ENCODE measurements at regions not wholly inside any gene's neighbourhood (a gene's known extent, or its start where the extent isn't known, plus 50 kb on each side); places are given as distances from the start of the nearest gene placed in this dataset.
A peak's percentile ranks its signal among the peaks of the same experiment; 100 is the strongest.

- DNase-seq, result no peak
These were observed 65.1 kb downstream of the PFDN4 start for GRCh38 chr20:54272901-54273488.

DNA sequence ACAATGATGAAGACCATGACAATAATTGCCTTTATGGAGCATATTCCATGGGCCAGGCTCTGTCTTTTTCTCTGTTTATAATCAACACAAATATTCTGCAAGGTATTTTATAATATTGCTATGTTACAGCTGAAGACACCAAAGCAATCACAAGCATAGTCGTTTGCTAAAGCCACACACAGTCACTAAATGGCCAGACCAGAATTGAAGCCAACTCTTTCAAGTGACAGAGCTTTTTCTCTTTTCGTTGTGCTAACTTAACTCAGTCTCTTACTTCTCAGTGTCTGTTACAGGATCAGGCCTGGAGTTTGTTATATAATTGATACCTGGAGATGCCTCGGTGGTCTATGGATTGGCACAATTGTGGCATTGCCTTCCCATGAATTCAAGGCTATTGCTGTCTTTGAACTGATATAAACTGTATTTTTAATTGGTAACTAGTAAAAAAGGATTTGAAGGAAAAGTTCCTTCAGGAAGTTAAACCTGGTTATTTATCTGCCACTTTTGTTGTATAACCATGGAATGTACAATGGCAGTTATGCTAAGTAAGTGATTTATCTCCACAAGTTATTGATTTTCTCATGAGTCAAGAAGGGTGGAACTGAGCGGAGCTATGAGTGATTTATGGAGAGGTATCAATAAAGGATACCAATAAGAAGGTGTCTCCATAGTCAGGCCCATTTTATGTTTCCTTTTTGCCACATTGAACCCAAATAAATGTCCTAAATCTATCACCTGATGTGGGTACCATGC lies 67.6 kb downstream of the PFDN4 start:
- DNase-seq, result no peak

DNA sequence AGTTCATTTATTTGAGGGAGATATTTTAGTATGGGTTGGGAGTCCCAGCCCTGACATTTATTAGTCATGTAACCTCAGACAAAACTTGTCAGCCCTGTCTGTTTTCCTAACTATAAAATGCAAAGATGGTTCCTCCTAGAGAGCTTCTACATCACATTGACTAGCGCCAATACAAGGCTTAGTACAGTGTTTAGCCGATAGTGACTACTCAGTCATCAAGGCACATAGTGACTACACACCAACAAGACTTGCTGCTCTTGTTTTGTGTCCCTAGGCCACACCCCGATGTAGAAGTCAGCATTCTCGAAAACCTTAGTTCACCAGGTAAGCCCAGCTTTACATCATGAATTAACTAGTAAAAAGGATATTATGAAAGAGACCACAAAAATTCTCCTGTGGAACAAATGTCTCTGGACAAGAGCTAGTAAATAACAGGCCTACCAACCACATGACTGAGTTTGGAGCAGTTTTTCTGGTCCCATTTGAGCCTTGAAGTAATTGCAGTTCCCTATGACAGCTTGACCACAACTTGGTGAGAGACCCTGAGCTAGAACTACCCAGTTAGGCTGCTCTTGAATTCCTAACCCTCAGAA lies 68.8 kb downstream of the PFDN4 start:
- no peak for DNase-seq

DNA sequence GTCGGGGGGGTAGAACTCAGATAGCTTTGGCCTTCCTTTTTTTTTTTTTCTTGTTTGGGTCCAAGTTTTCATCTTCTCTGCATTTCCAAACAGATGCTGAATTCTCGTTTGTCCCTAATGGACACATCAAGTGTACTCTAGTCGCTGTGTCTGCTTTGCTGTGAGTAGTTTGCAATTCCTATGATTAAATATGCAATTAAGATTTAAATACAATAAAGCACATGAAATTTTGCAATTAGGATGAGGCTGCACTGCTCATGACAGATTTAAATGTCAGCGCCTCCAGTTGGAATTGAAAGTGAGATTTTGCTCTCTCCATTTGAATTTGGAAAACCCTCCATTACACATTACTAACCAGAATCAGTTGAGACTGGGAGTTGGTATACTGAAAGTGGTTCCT lies 70.4 kb downstream of the PFDN4 start:
- DNase-seq, result no peak

DNA sequence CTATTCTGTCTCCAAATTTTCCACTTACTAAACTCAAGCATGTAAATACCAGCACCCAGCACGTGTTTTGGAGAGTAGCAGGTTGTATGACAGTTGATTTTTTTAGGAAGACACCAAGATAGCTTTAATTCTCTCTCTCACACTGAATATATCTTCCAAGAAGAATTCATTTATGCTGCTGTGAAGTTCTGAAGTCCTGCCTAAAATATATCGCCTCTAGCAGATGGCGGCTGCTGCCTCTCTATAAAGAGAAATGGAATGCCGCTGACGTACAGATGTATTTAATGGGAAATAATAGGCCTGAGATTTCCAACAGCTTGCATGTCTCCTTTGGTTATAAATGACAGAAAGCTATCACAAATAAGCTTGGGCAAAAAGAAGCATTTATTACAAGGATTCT lies 74.7 kb downstream of the PFDN4 start:
- no peak for DNase-seq

DNA sequence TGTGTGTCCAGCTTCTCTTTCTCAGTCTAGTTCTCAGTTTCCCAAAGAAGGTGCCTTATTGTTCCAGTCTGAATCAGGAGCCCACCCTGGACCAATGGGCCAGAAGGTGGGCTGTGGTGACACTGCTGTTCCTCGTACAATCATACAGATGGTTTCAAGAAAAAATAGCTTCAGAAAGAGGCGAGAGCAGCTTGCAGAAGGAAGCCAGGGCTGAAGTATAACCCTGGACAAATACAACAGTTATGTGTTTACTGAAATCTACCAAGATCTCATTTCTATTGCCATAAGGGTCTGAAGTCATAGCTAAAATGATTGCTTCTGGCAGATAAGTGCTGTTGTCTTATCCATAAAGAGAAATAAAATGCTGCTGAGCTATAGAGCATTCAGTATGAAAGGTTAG lies 75.4 kb downstream of the PFDN4 start:
- DNase-seq, result no peak

DNA sequence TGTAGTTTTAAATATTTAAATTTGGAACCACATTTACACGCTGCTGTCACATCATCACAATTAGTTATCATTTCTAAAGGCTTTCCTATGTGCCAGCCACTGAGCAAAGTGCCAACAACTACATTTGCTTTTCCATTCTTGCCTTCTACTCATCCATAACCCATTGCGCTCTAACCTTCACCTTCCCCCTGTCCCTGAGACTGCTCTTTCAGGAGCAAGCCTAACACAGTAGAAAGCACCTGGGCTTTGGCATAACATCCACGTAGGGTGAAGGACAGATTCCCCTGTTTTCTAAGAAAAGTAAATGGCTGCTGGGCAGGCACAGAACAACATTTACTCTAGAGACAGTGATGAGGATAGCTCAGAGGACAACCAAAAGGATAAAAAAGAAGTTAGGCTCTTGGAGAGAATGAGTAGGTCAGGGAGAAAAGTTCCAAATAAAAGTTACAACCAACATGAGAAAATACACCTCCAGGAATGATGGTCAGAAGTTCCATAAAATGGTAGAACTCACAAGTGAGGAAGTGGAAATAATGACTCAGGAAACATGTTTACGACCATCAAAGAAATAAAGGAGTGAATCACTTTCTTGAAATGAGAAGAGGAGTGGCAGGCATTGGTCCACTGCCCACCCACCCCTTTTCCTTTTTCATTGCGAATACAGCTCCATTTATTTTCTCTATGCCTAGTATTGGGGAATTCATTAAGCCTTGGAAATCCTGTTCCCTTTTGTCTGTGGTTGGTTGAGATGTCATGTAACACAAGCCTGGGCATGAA lies 77.2 kb downstream of the PFDN4 start:
- DNase-seq, result no peak

- no peak for DNase-seq
These were observed 82.7 kb downstream of the PFDN4 start for GRCh38 chr20:54290636-54291035.

GRCh38 chr20:54291339-54292010 lies 83.6 kb downstream of the PFDN4 start:
- DNase-seq, result no peak

DNA sequence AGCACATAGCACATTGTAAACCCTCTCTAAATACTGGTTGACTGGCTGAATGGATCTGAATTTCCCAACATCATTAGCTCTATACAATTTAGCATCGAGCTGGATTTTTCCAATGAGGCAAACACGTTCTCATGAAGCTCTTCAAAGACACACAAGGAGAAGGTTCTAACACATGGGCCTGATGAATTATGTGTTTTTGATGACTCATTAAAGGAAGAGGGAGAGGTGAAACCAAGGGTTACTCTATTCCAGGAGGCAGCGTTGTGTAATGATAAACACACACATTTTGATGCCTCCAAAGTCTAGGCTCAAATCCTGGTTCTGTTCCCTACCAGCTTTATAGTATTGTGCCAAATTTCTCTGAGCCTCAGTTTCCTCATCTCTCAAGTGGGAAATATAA lies 84.3 kb downstream of the PFDN4 start:
- DNase-seq, result no peak

DNA sequence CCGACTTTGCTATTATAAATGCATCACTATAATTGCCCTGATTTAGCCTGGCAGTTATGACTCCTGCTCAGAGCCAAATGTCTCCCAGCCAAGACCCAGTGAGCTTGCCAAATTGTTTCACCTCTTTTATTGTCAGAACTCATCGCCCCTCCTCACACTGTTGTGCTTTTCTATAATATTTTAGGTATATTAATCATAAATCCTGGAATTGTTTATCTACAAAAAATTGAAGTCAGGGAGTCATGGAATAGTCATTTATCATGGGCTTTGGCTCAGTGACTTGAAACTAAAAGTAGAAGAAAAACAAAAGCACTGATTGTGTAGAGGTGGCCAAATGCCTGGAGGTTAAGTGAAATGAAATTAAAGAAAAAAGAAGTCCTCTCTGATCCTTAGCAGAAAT lies 85.6 kb downstream of the PFDN4 start:
- DNase-seq, result no peak

DNA sequence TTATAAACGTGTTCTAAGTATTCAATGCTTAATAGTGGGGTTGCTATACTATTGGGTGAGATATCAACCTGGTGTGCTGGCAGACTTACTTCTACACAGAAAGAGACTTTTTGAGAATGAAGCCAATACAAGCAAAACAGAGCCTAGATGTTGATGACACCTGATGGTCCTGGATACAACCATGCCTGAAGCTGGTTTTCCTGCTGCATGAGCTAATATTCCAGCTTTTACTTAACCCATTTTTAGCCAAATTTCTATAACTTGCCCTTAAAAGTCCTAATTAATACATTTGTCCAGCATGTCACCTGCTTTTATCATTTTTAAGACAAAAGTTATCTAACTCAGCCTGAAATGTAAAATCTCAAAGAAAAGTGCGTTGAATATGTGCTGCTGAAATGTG lies 86.2 kb downstream of the PFDN4 start:
- no peak for DNase-seq

DNA sequence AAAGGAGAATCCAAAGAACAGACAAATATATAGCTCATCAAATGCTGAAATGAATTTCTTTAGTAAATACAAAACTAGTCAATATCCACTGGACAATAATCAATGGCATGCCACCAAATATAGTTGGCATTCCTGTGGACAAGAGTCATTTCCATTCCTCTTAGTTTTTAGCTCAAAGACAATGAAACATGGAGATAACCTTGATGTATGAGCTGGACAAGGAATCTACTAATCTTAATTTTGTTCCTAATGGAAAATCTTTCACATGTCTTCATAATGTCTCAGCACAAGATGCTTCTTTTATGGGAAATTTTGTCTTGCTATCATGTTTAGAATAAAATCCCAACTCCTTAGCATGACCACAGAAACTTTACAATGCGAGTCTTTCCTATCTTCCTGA lies 87.8 kb downstream of the PFDN4 start:
- no peak for DNase-seq

GRCh38 chr20:54305421-54305820 lies 97.5 kb downstream of the PFDN4 start:
- peak; percentile 27 for DNase-seq

GRCh38 chr20:54306985-54307710 lies 99.3 kb downstream of the PFDN4 start:
- no peak for DNase-seq

DNA sequence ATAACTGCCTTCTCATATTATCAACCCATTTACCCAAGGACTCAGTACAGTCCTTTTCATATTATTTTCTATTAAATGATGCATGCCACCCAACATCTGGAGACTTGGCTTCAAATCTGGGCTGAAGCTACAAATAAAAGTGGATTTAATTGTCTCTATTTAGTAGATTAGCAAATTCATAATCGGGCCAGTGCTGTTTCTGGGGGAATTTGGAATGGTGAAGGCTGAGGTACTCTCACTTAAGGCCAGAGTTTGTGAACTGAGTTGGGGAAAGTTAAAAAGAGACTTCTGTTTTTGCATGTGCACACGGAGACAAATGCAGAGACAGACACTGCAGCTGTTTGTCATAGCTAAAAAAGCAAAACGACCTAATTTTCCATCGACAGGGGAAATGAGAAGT lies 100.9 kb downstream of the PFDN4 start:
- no peak for DNase-seq

GRCh38 chr20:54318892-54319291 lies 111.0 kb downstream of the PFDN4 start:
- no peak for DNase-seq

DNA sequence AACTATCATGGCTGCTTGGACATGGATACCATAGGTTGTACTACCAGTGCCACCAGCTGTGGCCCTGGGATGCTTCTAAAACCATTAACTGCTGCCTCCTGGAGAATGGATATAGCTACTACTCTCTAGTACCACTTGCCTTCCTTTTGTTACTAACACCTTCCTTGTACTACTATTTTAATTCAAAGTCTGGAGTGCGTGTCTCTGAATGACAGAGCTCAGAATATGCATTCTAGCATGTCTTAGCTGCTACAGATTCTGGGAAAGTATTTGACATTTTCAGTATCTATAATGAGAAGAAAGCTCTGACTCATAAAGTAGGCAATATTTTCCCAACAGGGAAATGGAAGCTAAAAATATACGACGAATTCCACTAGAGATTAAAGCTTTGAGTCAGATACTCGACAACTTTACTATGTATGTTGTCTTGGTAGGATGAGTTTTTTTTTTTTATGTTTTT lies 112.3 kb downstream of the PFDN4 start:
- DNase-seq, result no peak

DNA sequence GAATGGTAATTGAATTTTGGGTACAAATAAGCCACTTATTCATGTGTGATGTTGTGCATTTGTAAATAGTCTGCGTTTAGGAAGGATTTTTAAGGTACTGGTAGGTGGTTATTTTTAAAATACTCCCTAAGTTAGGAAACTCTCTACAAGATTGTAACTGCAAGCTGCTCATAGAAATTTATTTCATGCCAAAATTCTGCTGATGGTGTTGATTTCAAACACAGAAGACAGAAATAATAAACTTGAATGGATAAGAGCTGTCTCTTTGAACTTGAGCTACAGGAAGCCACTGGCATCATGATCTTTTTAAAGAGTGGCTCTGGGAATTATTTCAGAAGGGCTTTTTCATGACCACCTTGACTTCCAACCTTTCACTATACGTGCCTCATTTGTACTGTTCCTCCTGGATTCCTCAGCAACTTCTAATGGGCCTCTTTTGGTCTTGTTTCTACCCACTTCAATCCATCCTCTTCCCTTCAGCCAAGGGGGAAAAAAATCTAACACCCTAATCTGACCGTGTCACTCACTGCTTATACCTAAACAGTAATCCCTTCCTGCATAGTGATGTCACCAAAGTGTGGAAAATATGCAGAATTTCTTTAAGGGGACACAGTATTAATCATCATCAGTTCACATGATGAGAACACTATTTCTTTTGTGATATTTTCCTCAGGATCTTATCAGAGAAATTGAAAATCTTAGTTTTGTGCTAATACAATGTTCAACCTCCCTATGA lies 113.6 kb downstream of the PFDN4 start:
- DNase-seq, result no peak

DNA sequence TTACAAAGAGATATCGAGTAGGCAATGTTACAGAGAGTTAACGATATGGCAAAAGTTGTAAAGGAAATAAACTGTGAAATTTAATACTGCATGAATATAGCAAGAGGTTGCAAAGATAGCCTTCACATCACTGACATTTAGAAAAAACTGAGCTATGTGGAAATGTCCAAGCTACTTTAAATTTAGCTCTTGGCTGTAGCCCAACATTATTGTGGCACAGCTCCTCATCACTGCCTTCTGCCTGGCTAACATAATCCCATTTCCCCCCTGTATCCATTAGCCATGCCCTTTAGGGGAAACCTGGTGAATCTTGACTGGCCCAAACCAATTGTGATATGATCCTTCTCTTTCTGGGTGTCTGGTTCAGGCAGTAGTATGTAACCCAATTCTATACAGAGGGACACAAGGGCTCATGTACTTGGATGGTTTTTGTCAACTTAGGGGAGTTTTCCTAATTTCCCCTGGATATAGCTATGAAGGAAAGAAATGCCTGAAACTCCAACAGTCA lies 115.4 kb downstream of the PFDN4 start:
- no peak for DNase-seq

GRCh38 chr20:54324041-54324440 lies 116.2 kb downstream of the PFDN4 start:
- DNase-seq, result no peak
